GM21526 (cell line): ENCODE measurements at regions not wholly inside any gene's neighbourhood (a gene's known extent, or its start where the extent isn't known, plus 50 kb on each side); places are given as distances from the start of the nearest gene placed in this dataset.

Experiments
- ATAC-seq: cut with Tn5 transposase; IDR thresholded peaks from one replicate; pipeline ENCODE4 v1.9.1; 2021; ENCODE audit warnings: moderate library complexity; ENCODE audit not compliant: unreplicated experiment, low FRiP score

DNA sequence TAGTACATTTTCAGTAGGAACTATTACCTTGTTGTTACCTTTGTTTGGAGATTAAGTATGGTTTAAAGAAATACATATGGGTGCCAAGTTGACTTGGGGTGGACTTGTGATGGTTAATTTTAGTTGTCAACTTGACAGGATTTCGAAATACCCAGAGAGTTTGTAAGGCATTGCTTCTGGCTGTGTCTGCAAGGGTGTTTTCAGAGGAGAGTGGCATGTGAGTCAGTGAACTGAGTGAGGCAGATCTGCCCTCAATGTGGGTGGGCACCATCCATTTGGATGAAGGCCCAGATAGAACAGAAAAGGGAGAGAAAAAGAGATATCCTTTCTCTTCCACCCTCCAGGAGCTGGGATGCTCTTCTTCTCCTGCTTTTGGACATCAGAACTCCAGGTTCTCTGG, 315.5 kb downstream of the GPATCH2 start:
- no peak for ATAC-seq

DNA sequence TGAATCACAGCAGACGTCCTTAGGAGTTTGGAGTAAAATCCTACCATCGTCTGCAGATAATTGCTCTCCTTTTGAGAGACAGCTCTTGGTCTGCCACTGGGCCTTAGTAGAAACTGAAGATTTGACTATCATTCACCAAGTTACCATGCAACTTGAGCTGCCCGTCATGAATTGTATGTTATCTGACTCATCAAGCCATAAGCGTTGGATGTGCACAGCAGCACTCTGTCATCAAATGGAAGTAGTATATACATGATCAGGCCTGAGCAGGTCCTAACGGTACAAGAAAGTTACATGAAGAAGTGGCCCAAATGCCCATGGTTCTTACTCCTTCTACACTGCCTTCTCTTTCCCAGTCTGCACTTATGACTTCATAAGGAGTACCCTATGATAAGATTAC, 317.8 kb downstream of the GPATCH2 start:
- no peak for ATAC-seq

DNA sequence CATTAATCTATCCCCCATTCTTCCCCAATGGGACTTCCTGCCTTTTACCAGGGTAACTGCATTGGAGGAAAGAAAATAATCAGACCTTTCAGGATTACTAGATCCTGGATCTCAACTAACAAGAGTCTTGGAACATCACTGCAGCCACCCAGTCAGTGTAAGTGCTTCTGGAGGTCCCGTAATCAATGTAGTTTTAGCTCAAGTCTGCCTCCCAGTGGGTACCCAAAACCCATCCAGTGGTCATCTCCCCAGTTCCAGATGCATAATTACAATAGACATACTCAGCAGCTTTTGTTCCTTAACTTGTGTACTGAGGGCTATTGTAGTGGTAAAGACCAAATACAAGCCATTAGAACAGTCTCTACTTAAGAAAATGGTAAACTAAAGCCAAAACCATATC, 319.1 kb downstream of the GPATCH2 start:
- no peak for ATAC-seq

DNA sequence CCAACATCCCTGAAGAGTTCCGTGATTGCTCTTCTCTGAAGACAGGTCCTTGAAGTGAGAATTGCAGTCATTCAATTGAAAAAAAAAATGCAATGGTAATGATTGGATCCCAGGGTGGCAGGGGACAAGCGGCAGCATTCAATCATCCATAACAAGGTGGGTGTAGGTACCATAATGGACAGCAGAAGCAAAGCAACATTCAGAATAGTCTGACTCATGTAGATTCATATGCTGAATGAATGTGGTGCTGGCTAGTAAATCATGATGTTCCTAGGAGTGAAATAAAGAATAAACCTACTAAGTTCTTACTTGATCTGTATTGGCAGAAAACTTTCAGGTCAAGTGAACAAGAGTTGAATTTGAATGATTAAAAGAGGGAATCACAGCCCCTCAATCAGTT, 319.6 kb downstream of the GPATCH2 start:
- ATAC-seq, result no peak

DNA sequence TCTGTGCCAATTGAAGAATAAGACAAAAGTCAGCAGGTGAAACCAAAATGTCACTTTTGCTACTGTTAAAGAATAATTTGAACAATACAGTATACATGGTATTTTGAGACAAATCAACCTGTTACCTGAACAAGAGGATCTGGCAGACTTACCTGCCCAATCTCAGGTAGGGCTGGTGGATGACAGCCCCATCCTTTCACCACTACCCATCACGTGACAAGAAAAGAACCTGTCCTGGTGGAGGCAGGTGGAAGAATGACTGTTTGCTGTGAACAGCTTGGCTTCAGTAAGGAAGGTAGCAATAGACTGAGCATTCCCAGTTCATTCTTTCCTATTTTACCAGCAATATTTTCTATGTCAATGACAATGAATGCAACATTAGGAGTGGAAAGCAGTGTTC, 349.6 kb downstream of the GPATCH2 start:
- no peak for ATAC-seq

GRCh38 chr1:217275655-217276398, 355.1 kb downstream of the GPATCH2 start:
- no peak for ATAC-seq

- no peak for ATAC-seq
These were observed 355.8 kb downstream of the GPATCH2 start for GRCh38 chr1:217274927-217275654.

GRCh38 chr1:217274416-217274815, 356.5 kb downstream of the GPATCH2 start:
- ATAC-seq, result no peak

GRCh38 chr1:217273866-217274265, 357.0 kb downstream of the GPATCH2 start:
- no peak for ATAC-seq

- ATAC-seq, result no peak
These were observed 358.5 kb downstream of the GPATCH2 start for GRCh38 chr1:217272385-217272784.

- no peak for ATAC-seq
These were observed 360.8 kb downstream of the GPATCH2 start for GRCh38 chr1:217270101-217270500.

GRCh38 chr1:217268058-217268457, 362.8 kb downstream of the GPATCH2 start:
- ATAC-seq, result no peak

DNA sequence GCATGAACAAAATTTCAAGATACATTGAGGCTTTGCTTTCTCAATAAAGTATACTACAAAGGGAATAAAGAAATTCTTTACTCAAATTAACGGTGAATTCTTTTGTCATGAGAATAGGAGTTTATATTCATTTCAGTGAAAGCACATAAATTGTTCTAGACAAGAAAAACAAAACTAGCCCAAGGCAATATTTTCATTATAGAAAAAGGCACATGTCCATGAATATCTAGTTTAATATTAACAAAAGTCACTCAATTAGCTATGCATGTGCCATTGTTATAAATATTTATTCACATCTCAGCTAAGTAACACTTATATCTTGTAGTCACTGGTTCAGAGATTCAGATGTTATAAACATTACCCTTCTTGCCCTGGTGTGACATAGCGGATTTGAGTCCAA, 369.3 kb downstream of the GPATCH2 start:
- no peak for ATAC-seq

DNA sequence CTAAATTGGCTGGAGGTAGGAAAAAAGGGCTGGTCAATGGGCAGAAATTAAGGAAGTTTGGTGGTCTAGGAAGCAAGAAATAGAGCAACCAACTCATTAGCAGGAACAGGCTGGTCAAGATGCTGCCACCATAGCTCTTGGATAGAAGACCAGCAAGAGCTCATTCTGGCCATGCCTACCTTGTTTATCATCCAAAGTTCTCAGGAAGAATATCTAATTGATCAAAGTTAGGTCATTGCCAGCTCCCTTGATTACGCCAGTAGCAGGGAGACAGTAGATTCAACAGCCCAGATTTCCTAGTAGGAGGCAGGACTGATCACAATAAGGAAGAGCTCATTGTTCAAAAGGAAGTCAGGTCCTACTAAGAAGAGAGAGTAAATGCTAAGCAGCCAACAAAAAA, 370.2 kb downstream of the GPATCH2 start:
- no peak for ATAC-seq

GRCh38 chr1:217253985-217254384, 376.9 kb downstream of the GPATCH2 start:
- ATAC-seq, result no peak

- no peak for ATAC-seq
These were observed 377.5 kb downstream of the GPATCH2 start for GRCh38 chr1:217253351-217253750.

GRCh38 chr1:217251121-217251520, 379.8 kb downstream of the GPATCH2 start:
- ATAC-seq, result no peak

- no peak for ATAC-seq
These were observed 381.0 kb downstream of the GPATCH2 start for GRCh38 chr1:217249857-217250256.

DNA sequence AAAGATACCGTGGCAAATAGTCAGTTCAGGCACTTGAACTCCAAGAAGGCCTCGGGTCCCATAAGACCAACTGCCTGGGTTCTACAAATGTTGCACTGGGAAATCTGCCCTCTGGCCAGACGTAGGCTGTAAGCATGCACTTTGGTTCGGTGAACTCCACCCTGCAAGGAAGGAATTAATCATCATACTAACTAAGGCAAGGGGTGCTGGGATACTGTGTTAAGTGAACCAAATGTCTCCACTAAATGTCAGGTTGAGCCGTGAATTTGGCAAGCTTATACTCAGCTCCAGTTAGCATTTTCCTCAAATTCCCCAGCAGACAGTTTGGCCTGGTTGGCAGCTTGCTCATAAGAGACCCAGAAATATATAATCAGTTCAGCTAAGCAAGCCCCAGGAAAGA, 385.9 kb downstream of the GPATCH2 start:
- no peak for ATAC-seq

DNA sequence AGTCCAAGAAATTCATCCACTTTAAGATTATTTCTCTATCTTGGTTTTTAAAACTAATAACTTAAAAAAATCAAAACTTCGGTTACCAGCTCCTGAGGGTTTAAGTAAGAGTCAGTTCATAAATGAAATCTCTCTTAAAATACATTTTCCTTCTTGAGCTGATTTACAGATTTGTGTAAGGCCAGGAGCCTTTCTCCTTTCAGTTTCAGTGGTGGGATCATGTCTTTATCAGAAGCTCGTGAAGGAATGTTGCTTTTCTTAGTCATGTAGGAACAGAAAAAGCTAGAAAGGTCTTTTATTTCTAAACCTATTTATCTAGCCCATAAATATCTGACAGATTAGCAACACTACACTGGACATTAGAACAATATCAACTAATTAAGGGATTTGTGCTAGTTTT, 390.2 kb downstream of the GPATCH2 start:
- no peak for ATAC-seq

- no peak for ATAC-seq
These were observed 391.9 kb downstream of the GPATCH2 start for GRCh38 chr1:217238945-217239344.

- no peak for ATAC-seq
These were observed 400.5 kb downstream of the GPATCH2 start for GRCh38 chr1:217230412-217230811.
